Esophagus muscularis mucosa (tissue), 4 donors: ENCODE measurements at regions not wholly inside any gene's neighbourhood (a gene's known extent, or its start where the extent isn't known, plus 50 kb on each side); places are given as distances from the start of the nearest gene placed in this dataset.

Experiments used
- CTCF ChIP-seq, 3 experiments: fragments of 200-600 bp in 2 of 3; fragments of 450-650 bp in 1 of 3; sonication (generic) in 2 of 3; IDR thresholded peaks; one replicate each; pipeline ENCODE4 v1.5.1; 2017 to 2019; ENCODE audit warnings: antibody characterized with exemption in 3 of 3, mild to moderate bottlenecking in 2 of 3, moderate library complexity in 1 of 3
- EP300 ChIP-seq: sonication (generic); formaldehyde crosslinking; IDR thresholded peaks from one replicate; pipeline ENCODE4 v1.6.1; 2017; ENCODE audit warnings: antibody characterized with exemption
- POLR2A ChIP-seq: fragments of 450-650 bp; IDR thresholded peaks from one replicate; pipeline ENCODE4 v1.6.1; 2017; ENCODE audit warnings: antibody characterized with exemption, moderate library complexity, mild to moderate bottlenecking, low read depth
- POLR2AphosphoS5 ChIP-seq, 2 donors: sonication (generic); formaldehyde crosslinking; IDR thresholded peaks; one replicate each; pipeline ENCODE4 v1.6.1; 2017; ENCODE audit warnings: antibody characterized with exemption in 2 of 2

GRCh38 chr2:125456693-125457363, 1199.1 kb upstream of the GYPC start:
- TF ChIP-seq CTCF (IDR thresholded peaks at IDR 0.05) (no peak), POLR2AphosphoS5 (IDR thresholded peaks at IDR 0.05) (no peak), EP300 (no peak), POLR2A (no peak)
